Mammary epithelial cell (primary cell): ENCODE measurements at regions not wholly inside any gene's neighbourhood (a gene's known extent, or its start where the extent isn't known, plus 50 kb on each side); places are given as distances from the start of the nearest gene placed in this dataset.

Experiments used
- CTCF ChIP-seq, 2 donors: IDR thresholded peaks in 1 of 2; conservative IDR thresholded peaks in 1 of 2; 2 replicates each; pipeline ENCODE4 v1.5.1; 2011 to 2012; ENCODE audit warnings: inconsistent platforms in 2 of 2, low read length in 2 of 2, mild to moderate bottlenecking in 2 of 2, control low read depth in 1 of 2, low read depth in 1 of 2; ENCODE audit not compliant: insufficient read depth in 1 of 2; ENCODE audit errors: extremely low read depth in 1 of 2
- EZH2 ChIP-seq: IDR thresholded peaks from 2 replicates; pipeline ENCODE4 v1.6.1; 2012; ENCODE audit warnings: low read length, inconsistent platforms, borderline replicate concordance

- TF ChIP-seq CTCF (conservative IDR thresholded peaks at IDR 0.05 in 1 of 2, IDR thresholded peaks at IDR 0.05 in 1 of 2; ENCODE audit: extremely low read depth in 1 of 2, insufficient read depth in 1 of 2, low read depth in 1 of 2, low read length in 2 of 2) (no peak), EZH2 (no peak)
Measured at GRCh38 chr15:98288091-98288590, 327.6 kb downstream of the ARRDC4 start.
